ENCODE measurements at regions not wholly inside any gene's neighbourhood (a gene's known extent, or its start where the extent isn't known, plus 50 kb on each side); places are given as distances from the start of the nearest gene placed in this dataset.
A peak's percentile ranks its signal among the peaks of the same experiment; 100 is the strongest.

- DNase-seq (ENCODE audit: low spot score) (no peak), ATAC-seq (peak; percentile 60 to 62)
- Mint-ChIP-seq H3K9me3 (no peaks in the 10 kb centered on the region), H3K4me1 (ENCODE audit: low read depth in 2 of 2) (peaks cover 38 to 41% of the 10 kb centered on the region in 2 donors), H3K27me3 (peaks cover 0 to 12% of the 10 kb centered on the region in 2 donors), H3K36me3 (no peaks in the 10 kb centered on the region), H3K27ac (peak overlapping the region in 1 of 2 donors; percentile 69), H3K4me3 (no peak overlapping the region)
These were observed 290.6 kb upstream of the CCL2 start for GRCh38 chr17:33964344-33964979.

- Mint-ChIP-seq H3K4me1 (ENCODE audit: low read depth in 2 of 2) (peaks cover 38 to 41% of the 10 kb centered on the region in 2 donors), H3K4me3 (no peak overlapping the region), H3K27ac (no peak overlapping the region), H3K27me3 (peaks cover 0 to 5% of the 10 kb centered on the region in 2 donors), H3K9me3 (no peaks in the 10 kb centered on the region), H3K36me3 (no peaks in the 10 kb centered on the region)
- ATAC-seq, result no peak
- DNase-seq (ENCODE audit: low spot score), result no peak
These were observed 288.6 kb upstream of the CCL2 start for GRCh38 chr17:33966410-33967059.

GRCh38 chr17:33967608-33968349 is 287.3 kb upstream of the CCL2 start:
- Mint-ChIP-seq H3K4me3 (peak overlapping the region; percentile 59), H3K36me3 (no peaks in the 10 kb centered on the region), H3K27ac (peak overlapping the region; percentile 62 to 81), H3K4me1 (ENCODE audit: low read depth in 2 of 2) (peaks cover 36 to 40% of the 10 kb centered on the region in 2 donors), H3K27me3 (peaks cover 0 to 4% of the 10 kb centered on the region in 2 donors), H3K9me3 (no peaks in the 10 kb centered on the region)
- DNase-seq (ENCODE audit: low spot score), result no peak
- peak in 1 of 2 donors; percentile 37 for ATAC-seq

- peak overlapping the region; percentile 59 for H3K4me3 Mint-ChIP-seq
- H3K27ac Mint-ChIP-seq, result peak overlapping the region; percentile 62 to 81
- peaks cover 29 to 38% of the 10 kb centered on the region in 2 donors for H3K4me1 Mint-ChIP-seq (ENCODE audit: low read depth in 2 of 2)
- H3K9me3 Mint-ChIP-seq, result no peaks in the 10 kb centered on the region
- DNase-seq (ENCODE audit: low spot score), result peak; percentile 68
- ATAC-seq, result peak; percentile 84 to 86
- no peaks in the 10 kb centered on the region for H3K36me3 Mint-ChIP-seq
- no peaks in the 10 kb centered on the region for H3K27me3 Mint-ChIP-seq
These were observed 286.6 kb upstream of the CCL2 start for GRCh38 chr17:33968350-33969044.

- H3K27ac Mint-ChIP-seq, result no peak overlapping the region
- DNase-seq (ENCODE audit: low spot score) (no peak), ATAC-seq (no peak)
- H3K9me3 Mint-ChIP-seq, result no peaks in the 10 kb centered on the region
- H3K36me3 Mint-ChIP-seq, result no peaks in the 10 kb centered on the region
- H3K4me1 Mint-ChIP-seq (ENCODE audit: low read depth in 2 of 2), result peaks cover 19 to 29% of the 10 kb centered on the region in 2 donors
- H3K27me3 Mint-ChIP-seq, result peaks cover under 1 to 6% of the 10 kb centered on the region in 2 donors
- no peak overlapping the region for H3K4me3 Mint-ChIP-seq
These were observed 284.8 kb upstream of the CCL2 start for GRCh38 chr17:33970279-33970678.

GRCh38 chr17:33972763-33973162 is 282.3 kb upstream of the CCL2 start:
- DNase-seq (ENCODE audit: low spot score), result no peak
- peaks cover 14 to 15% of the 10 kb centered on the region in 2 donors for H3K27me3 Mint-ChIP-seq
- no peaks in the 10 kb centered on the region for H3K9me3 Mint-ChIP-seq
- no peaks in the 10 kb centered on the region for H3K36me3 Mint-ChIP-seq
- ATAC-seq, result no peak
- no peak overlapping the region for H3K4me3 Mint-ChIP-seq
- peaks cover 17 to 20% of the 10 kb centered on the region in 2 donors for H3K4me1 Mint-ChIP-seq (ENCODE audit: low read depth in 2 of 2)
- no peak overlapping the region for H3K27ac Mint-ChIP-seq

- peaks cover 10 to 13% of the 10 kb centered on the region in 2 donors for H3K4me1 Mint-ChIP-seq (ENCODE audit: low read depth in 2 of 2)
- H3K27ac Mint-ChIP-seq, result no peak overlapping the region
- DNase-seq (ENCODE audit: low spot score) (no peak), ATAC-seq (no peak)
- H3K9me3 Mint-ChIP-seq, result no peaks in the 10 kb centered on the region
- no peak overlapping the region for H3K4me3 Mint-ChIP-seq
- H3K36me3 Mint-ChIP-seq, result no peaks in the 10 kb centered on the region
- H3K27me3 Mint-ChIP-seq, result peaks cover 14 to 15% of the 10 kb centered on the region in 2 donors
These were observed 281.6 kb upstream of the CCL2 start for GRCh38 chr17:33973491-33973890.

- H3K9me3 Mint-ChIP-seq, result no peaks in the 10 kb centered on the region
- H3K27ac Mint-ChIP-seq, result no peak overlapping the region
- H3K36me3 Mint-ChIP-seq, result no peaks in the 10 kb centered on the region
- ATAC-seq (no peak), DNase-seq (ENCODE audit: low spot score) (no peak)
- H3K4me3 Mint-ChIP-seq, result no peak overlapping the region
- H3K27me3 Mint-ChIP-seq, result peaks cover 14 to 15% of the 10 kb centered on the region in 2 donors
- H3K4me1 Mint-ChIP-seq (ENCODE audit: low read depth in 2 of 2), result peaks cover 2 to 5% of the 10 kb centered on the region in 2 donors
These were observed 280.8 kb upstream of the CCL2 start for GRCh38 chr17:33974276-33974675.

- no peak overlapping the region for H3K27ac Mint-ChIP-seq
- ATAC-seq (no peak), DNase-seq (ENCODE audit: low spot score) (no peak)
- no peaks in the 10 kb centered on the region for H3K9me3 Mint-ChIP-seq
- peaks cover 14 to 18% of the 10 kb centered on the region in 2 donors for H3K27me3 Mint-ChIP-seq
- no peak overlapping the region for H3K4me3 Mint-ChIP-seq
- no peaks in the 10 kb centered on the region for H3K36me3 Mint-ChIP-seq
- peaks cover 0 to 3% of the 10 kb centered on the region in 2 donors for H3K4me1 Mint-ChIP-seq (ENCODE audit: low read depth in 2 of 2)
These were observed 278.3 kb upstream of the CCL2 start for GRCh38 chr17:33976831-33977230.

GRCh38 chr17:33977729-33978514 is 277.2 kb upstream of the CCL2 start:
- no peaks in the 10 kb centered on the region for H3K36me3 Mint-ChIP-seq
- ATAC-seq, result no peak
- H3K27ac Mint-ChIP-seq, result no peak overlapping the region
- peaks cover 14 to 18% of the 10 kb centered on the region in 2 donors for H3K27me3 Mint-ChIP-seq
- DNase-seq (ENCODE audit: low spot score), result no peak
- no peak overlapping the region for H3K4me3 Mint-ChIP-seq
- H3K9me3 Mint-ChIP-seq, result no peaks in the 10 kb centered on the region
- peaks cover 0 to 2% of the 10 kb centered on the region in 2 donors for H3K4me1 Mint-ChIP-seq (ENCODE audit: low read depth in 2 of 2)

- ATAC-seq (no peak), DNase-seq (ENCODE audit: low spot score) (no peak)
- Mint-ChIP-seq H3K27me3 (peaks cover 14 to 18% of the 10 kb centered on the region in 2 donors), H3K4me1 (ENCODE audit: low read depth in 2 of 2) (no peaks in the 10 kb centered on the region), H3K4me3 (no peak overlapping the region), H3K27ac (no peak overlapping the region), H3K9me3 (no peaks in the 10 kb centered on the region), H3K36me3 (no peaks in the 10 kb centered on the region)
These were observed 276.2 kb upstream of the CCL2 start for GRCh38 chr17:33978889-33979288.

- no peak overlapping the region for H3K4me3 Mint-ChIP-seq
- ATAC-seq (no peak), DNase-seq (ENCODE audit: low spot score) (no peak)
- H3K9me3 Mint-ChIP-seq, result no peaks in the 10 kb centered on the region
- no peaks in the 10 kb centered on the region for H3K4me1 Mint-ChIP-seq (ENCODE audit: low read depth in 2 of 2)
- no peaks in the 10 kb centered on the region for H3K36me3 Mint-ChIP-seq
- no peak overlapping the region for H3K27ac Mint-ChIP-seq
- H3K27me3 Mint-ChIP-seq, result peaks cover 12 to 14% of the 10 kb centered on the region in 2 donors
These were observed 274.9 kb upstream of the CCL2 start for GRCh38 chr17:33980193-33980592.
